HepG2 (cell line): ENCODE measurements at regions not wholly inside any gene's neighbourhood (a gene's known extent, or its start where the extent isn't known, plus 50 kb on each side); places are given as distances from the start of the nearest gene placed in this dataset.

Source experiments
- GLI4 ChIP-seq: sonication (generic); formaldehyde crosslinking; IDR thresholded peaks from 2 replicates; pipeline ENCODE4 v1.5.1; 2020; ENCODE audit warnings: missing genetic modification reagents, mild to moderate bottlenecking, moderate library complexity, borderline replicate concordance
- NCOA5 ChIP-seq: sonication (generic); formaldehyde crosslinking; IDR thresholded peaks from 2 replicates; pipeline ENCODE4 v1.4.0; 2020; ENCODE audit warnings: missing genetic modification reagents
- NR2F1 ChIP-seq, 2 experiments: fragments of 450-650 bp in 1 of 2; formaldehyde crosslinking in 1 of 2; IDR thresholded peaks; 2 replicates each; pipeline versions ENCODE4 v1.5.0 to v1.6.1; 2016 to 2020; ENCODE audit warnings: mild to moderate bottlenecking in 1 of 2, missing compliant biosample characterization in 1 of 2, missing genetic modification reagents in 1 of 2, moderate library complexity in 1 of 2
- SIX1 ChIP-seq: sonication (generic); formaldehyde crosslinking; IDR thresholded peaks from 2 replicates; pipeline ENCODE4 v1.4.0; 2020; ENCODE audit warnings: missing genetic modification reagents, borderline replicate concordance
- ZNF138 ChIP-seq: sonication (generic); formaldehyde crosslinking; IDR thresholded peaks from 2 replicates; pipeline ENCODE4 v1.5.0; 2020; ENCODE audit warnings: mild to moderate bottlenecking, low read depth, missing genetic modification reagents
- ZNF460 ChIP-seq: sonication (generic); formaldehyde crosslinking; IDR thresholded peaks from 2 replicates; pipeline ENCODE4 v1.5.1; 2020; ENCODE audit warnings: missing genetic modification reagents, mild to moderate bottlenecking, borderline replicate concordance
- ZNF543 ChIP-seq: sonication (generic); formaldehyde crosslinking; IDR thresholded peaks from 2 replicates; pipeline ENCODE4 v1.4.0; 2020; ENCODE audit warnings: mild to moderate bottlenecking, missing genetic modification reagents
- ZNF547 ChIP-seq: sonication (generic); formaldehyde crosslinking; IDR thresholded peaks from 2 replicates; pipeline ENCODE4 v1.5.1; 2020; ENCODE audit warnings: mild to moderate bottlenecking, missing genetic modification reagents
- ZNF629 ChIP-seq: sonication (generic); formaldehyde crosslinking; conservative IDR thresholded peaks from 2 replicates; pipeline ENCODE4 v1.5.0; 2020; ENCODE audit warnings: missing genetic modification reagents
- TF ChIP-seq, protein P1 (sequence below): sonication (generic); formaldehyde crosslinking; IDR thresholded peaks from 2 replicates; pipeline ENCODE4 v1.9.0; 2021; ENCODE audit warnings: missing genetic modification reagents, mild to moderate bottlenecking, borderline replicate concordance
- TF ChIP-seq, protein P2 (sequence below): IDR thresholded peaks from 2 replicates; pipeline ENCODE4 v1.6.1; 2012; ENCODE audit warnings: inconsistent platforms
- TF ChIP-seq, protein P3 (sequence below): sonication (generic); formaldehyde crosslinking; IDR thresholded peaks from 2 replicates; pipeline ENCODE4 v1.4.0; 2020; ENCODE audit warnings: missing genetic modification reagents

- TF ChIP-seq, protein P1, sequence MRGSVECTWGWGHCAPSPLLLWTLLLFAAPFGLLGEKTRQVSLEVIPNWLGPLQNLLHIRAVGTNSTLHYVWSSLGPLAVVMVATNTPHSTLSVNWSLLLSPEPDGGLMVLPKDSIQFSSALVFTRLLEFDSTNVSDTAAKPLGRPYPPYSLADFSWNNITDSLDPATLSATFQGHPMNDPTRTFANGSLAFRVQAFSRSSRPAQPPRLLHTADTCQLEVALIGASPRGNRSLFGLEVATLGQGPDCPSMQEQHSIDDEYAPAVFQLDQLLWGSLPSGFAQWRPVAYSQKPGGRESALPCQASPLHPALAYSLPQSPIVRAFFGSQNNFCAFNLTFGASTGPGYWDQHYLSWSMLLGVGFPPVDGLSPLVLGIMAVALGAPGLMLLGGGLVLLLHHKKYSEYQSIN (CRISPR knock-in tag): no peak
- TF ChIP-seq ZNF543 (CRISPR knock-in tag) (no peak), ZNF547 (CRISPR knock-in tag) (no peak), SIX1 (CRISPR knock-in tag) (no peak), NR2F1 (CRISPR knock-in tag; IDR thresholded peaks at IDR 0.05) (no peak), ZNF460 (CRISPR knock-in tag) (no peak), GLI4 (CRISPR knock-in tag) (no peak), NCOA5 (CRISPR knock-in tag) (no peak), ZNF629 (no peak), ZNF138 (CRISPR knock-in tag) (no peak)
- TF ChIP-seq, protein P2, sequence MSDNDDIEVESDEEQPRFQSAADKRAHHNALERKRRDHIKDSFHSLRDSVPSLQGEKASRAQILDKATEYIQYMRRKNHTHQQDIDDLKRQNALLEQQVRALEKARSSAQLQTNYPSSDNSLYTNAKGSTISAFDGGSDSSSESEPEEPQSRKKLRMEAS: no peak
- TF ChIP-seq, protein P3, sequence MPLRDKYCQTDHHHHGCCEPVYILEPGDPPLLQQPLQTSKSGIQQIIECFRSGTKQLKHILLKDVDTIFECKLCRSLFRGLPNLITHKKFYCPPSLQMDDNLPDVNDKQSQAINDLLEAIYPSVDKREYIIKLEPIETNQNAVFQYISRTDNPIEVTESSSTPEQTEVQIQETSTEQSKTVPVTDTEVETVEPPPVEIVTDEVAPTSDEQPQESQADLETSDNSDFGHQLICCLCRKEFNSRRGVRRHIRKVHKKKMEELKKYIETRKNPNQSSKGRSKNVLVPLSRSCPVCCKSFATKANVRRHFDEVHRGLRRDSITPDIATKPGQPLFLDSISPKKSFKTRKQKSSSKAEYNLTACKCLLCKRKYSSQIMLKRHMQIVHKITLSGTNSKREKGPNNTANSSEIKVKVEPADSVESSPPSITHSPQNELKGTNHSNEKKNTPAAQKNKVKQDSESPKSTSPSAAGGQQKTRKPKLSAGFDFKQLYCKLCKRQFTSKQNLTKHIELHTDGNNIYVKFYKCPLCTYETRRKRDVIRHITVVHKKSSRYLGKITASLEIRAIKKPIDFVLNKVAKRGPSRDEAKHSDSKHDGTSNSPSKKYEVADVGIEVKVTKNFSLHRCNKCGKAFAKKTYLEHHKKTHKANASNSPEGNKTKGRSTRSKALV (CRISPR knock-in tag): no peak
Measured at GRCh38 chr4:24646798-24647460, 62.6 kb upstream of the DHX15 start (continued).
